ENCODE measurements at regions not wholly inside any gene's neighbourhood (a gene's known extent, or its start where the extent isn't known, plus 50 kb on each side); places are given as distances from the start of the nearest gene placed in this dataset.
A peak's percentile ranks its signal among the peaks of the same experiment; 100 is the strongest.

DNA sequence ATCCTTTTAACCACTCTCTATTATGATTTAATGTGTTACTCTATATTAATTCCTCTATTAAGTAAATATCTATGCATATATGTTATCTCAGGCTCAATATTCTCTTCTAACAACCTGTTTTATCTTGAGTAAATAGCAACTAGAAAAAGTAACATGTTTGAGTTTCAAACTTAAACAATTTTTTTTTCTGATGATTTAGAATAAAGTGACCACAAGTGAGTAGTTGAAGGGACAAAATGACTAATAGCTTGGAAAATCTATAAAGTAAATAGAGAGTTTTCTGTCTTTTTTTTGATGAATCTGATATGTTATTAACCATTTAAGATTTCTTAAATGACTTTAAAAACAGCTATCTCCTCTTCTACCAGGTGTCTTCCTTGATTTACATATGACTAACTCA is 483.8 kb downstream of the TFEC start:
- TF ChIP-seq, protein P1, sequence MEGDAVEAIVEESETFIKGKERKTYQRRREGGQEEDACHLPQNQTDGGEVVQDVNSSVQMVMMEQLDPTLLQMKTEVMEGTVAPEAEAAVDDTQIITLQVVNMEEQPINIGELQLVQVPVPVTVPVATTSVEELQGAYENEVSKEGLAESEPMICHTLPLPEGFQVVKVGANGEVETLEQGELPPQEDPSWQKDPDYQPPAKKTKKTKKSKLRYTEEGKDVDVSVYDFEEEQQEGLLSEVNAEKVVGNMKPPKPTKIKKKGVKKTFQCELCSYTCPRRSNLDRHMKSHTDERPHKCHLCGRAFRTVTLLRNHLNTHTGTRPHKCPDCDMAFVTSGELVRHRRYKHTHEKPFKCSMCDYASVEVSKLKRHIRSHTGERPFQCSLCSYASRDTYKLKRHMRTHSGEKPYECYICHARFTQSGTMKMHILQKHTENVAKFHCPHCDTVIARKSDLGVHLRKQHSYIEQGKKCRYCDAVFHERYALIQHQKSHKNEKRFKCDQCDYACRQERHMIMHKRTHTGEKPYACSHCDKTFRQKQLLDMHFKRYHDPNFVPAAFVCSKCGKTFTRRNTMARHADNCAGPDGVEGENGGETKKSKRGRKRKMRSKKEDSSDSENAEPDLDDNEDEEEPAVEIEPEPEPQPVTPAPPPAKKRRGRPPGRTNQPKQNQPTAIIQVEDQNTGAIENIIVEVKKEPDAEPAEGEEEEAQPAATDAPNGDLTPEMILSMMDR (IDR thresholded peaks at IDR 0.05; ENCODE audit: low read depth, low read length) = no peak
- no peak for DNase-seq (ENCODE audit: low read depth in 2 of 2)
- no peak overlapping the region for H3K4me3 ChIP-seq (replicated peaks in 1 of 2; ENCODE audit: low read depth in 2 of 2, low read length in 2 of 2)

DNA sequence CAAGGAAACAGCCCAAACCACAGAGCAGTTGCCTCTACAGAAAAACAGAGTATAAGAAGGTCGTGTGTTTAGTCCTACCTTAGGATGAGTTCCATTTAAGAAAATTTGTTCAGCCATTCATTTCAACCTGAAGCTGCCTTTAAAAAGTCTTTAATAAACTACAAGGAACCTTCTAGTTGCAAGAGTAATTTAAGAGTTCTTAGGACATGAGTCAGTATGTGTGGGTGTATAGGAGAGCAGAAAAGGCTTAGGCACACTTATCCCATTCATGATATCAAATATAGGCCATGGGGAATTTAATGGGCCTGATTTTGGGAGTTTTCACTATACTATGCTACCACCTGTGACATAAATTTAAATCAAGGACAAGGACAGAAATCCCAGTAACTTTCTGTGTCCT is 496.8 kb downstream of the TFEC start:
- TF ChIP-seq, protein P1 (IDR thresholded peaks at IDR 0.05; ENCODE audit: low read depth, low read length) = no peak
- no peak overlapping the region for H3K4me3 ChIP-seq (replicated peaks in 1 of 2; ENCODE audit: low read depth in 2 of 2, low read length in 2 of 2)
- peak in 1 of 2 donors; percentile 5 for DNase-seq (ENCODE audit: low read depth in 2 of 2)

DNA sequence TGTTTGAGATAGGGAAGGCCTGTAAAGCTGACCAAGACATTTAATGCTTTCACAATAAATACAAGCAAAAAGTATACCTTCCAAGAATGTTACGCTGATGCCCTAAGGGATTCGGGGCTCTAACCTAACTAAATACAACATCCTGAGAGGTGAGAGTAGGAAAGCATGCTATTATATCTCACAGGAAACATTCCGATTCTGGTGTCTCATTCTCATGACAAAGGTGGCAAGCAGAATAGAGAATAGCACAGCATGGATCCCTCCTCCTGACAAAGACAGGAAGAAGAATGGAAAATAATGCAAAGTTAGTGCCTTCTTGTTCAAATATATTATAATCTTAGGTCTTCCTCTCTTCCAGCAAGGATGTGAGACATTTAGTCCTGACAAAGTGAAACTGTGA is 504.3 kb downstream of the TFEC start:
- TF ChIP-seq, protein P1 (IDR thresholded peaks at IDR 0.05; ENCODE audit: low read depth, low read length) = no peak
- no peak overlapping the region for H3K4me3 ChIP-seq (replicated peaks in 1 of 2; ENCODE audit: low read depth in 2 of 2, low read length in 2 of 2)
- no peak for DNase-seq (ENCODE audit: low read depth in 2 of 2)

DNA sequence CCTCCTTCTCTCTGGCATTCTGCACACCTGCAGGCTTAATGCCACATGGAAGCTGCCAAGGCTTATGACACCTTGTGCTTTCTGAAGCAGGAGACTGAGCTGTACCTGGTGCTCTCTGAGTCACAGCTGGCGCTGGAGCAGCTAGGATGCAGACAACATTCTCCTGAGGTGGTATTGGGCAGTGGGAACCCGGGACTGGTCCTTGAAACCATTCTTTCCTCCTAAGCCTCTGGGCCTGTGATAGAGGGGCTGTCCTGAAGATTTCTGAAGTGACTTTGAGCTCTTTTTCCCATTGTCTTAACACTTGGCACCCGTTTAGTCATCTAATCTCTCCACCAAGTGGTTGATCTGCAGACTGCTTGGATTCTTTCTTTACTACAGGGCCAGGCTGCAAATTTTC is 508.4 kb downstream of the TFEC start:
- H3K4me3 ChIP-seq (replicated peaks in 1 of 2; ENCODE audit: low read depth in 2 of 2, low read length in 2 of 2) = no peak overlapping the region
- TF ChIP-seq, protein P1 (IDR thresholded peaks at IDR 0.05; ENCODE audit: low read depth, low read length) = no peak
- DNase-seq (ENCODE audit: low read depth in 2 of 2) = no peak

DNA sequence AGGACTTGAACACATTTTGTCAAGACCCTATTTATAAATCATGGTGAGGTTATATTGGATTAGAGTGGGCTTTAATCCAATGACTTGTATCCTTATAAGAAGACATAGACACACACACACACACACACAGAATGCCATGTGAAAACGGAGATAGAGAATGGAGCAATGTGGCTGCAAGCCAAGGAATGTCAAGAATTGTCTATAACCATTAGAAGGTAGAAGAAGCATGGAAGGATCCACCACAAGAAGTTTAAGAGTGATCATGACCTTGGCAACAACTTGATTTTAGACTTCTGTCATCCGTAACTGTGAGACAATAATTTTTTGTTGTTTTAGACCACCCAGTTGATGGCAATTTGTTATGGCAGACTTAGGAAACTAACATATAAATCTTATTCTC is 514.2 kb downstream of the TFEC start:
- DNase-seq (ENCODE audit: low read depth in 2 of 2) = peak in 1 of 2 donors; percentile 33
- H3K4me3 ChIP-seq (replicated peaks in 1 of 2; ENCODE audit: low read depth in 2 of 2, low read length in 2 of 2) = no peak overlapping the region
- TF ChIP-seq, protein P1 (IDR thresholded peaks at IDR 0.05; ENCODE audit: low read depth, low read length) = no peak

DNA sequence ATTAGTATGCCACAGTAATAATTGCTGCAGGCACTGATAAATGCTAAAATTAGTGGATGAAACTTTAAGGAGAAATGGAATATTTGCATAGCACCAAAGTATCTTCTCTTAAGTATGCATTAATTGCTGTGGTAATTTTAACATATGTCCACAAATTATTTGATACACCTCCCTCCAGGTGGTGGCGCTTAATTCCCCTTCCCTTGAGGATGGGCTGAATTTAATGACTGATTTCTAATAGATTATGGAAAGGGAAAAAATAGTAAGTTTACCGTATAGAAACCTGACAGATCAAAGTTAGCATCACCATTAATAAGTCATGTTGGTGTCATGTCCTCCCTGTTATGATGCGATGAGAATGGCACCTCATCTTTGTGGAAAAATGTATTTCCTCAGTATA is 519.2 kb downstream of the TFEC start:
- DNase-seq (ENCODE audit: low read depth in 2 of 2) = no peak
- TF ChIP-seq, protein P1 (IDR thresholded peaks at IDR 0.05; ENCODE audit: low read depth, low read length) = no peak
- H3K4me3 ChIP-seq (replicated peaks in 1 of 2; ENCODE audit: low read depth in 2 of 2, low read length in 2 of 2) = no peak overlapping the region

DNA sequence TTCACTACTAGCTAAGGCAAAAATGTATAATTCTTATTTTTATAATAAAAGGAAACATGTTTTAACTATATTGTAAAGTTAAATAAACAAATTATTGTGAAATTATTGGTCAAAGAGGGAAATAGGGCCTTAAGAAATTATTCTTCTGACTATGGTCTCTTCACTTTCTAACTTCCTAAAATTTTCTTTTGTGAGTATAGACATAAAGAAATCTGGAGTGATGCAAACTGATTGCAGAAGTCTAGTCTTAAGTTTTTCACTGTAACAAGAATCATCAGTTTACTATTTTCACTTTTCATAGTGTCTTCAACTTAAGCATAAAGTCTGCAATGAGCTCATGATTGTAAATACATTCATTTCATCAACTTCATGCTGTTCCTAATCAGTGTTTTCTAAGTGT is 525.4 kb downstream of the TFEC start:
- DNase-seq (ENCODE audit: low read depth in 2 of 2) = no peak
- TF ChIP-seq, protein P1 (IDR thresholded peaks at IDR 0.05; ENCODE audit: low read depth, low read length) = no peak
- H3K4me3 ChIP-seq (replicated peaks in 1 of 2; ENCODE audit: low read depth in 2 of 2, low read length in 2 of 2) = no peak overlapping the region
